ENCODE measurements at regions not wholly inside any gene's neighbourhood (a gene's known extent, or its start where the extent isn't known, plus 50 kb on each side); places are given as distances from the start of the nearest gene placed in this dataset.
"Not testable (repeated sequence)": the region's sequence is repeated elsewhere in the genome, so short reads cannot be mapped to it uniquely, and the experiment has no call there.

GRCh38 chr2:393711-394696 lies 106.1 kb upstream of the ALKAL2 start:
- Histone ChIP-seq H2AFZ (ENCODE audit: low read length, unreplicated experiment) (no peak overlapping the region), H3K27ac (ENCODE audit: low read depth, low read length) (no peak overlapping the region), H3K79me2 (ENCODE audit: control insufficient read depth, insufficient read depth, low read length, unreplicated experiment) (no peaks in the 10 kb centered on the region), H3K27me3 (ENCODE audit: insufficient read depth, low read length) (no peaks in the 10 kb centered on the region), H3K36me3 (ENCODE audit: insufficient read depth, low read length) (no peaks in the 10 kb centered on the region), H3K4me3 (ENCODE audit: low read depth, low read length) (no peak overlapping the region), H3K4me1 (ENCODE audit: control insufficient read depth, insufficient read depth, low read length, unreplicated experiment) (no peaks in the 10 kb centered on the region)

- Histone ChIP-seq H3K4me3 (ENCODE audit: low read depth, low read length) (no peak overlapping the region), H3K4me1 (ENCODE audit: control insufficient read depth, insufficient read depth, low read length, unreplicated experiment) (no peaks in the 10 kb centered on the region), H2AFZ (ENCODE audit: low read length, unreplicated experiment) (no peak overlapping the region), H3K36me3 (ENCODE audit: insufficient read depth, low read length) (no peaks in the 10 kb centered on the region), H3K79me2 (ENCODE audit: control insufficient read depth, insufficient read depth, low read length, unreplicated experiment) (no peaks in the 10 kb centered on the region), H3K27ac (ENCODE audit: low read depth, low read length) (no peak overlapping the region), H3K27me3 (ENCODE audit: insufficient read depth, low read length) (no peaks in the 10 kb centered on the region)
Measured at GRCh38 chr2:392926-393280, 105.0 kb upstream of the ALKAL2 start.

- H3K36me3 ChIP-seq (ENCODE audit: insufficient read depth, low read length): no peaks in the 10 kb centered on the region
- H3K4me1 ChIP-seq (ENCODE audit: control insufficient read depth, insufficient read depth, low read length, unreplicated experiment): no peaks in the 10 kb centered on the region
- no peak overlapping the region for H3K4me3 ChIP-seq (ENCODE audit: low read depth, low read length)
- H3K27ac ChIP-seq (ENCODE audit: low read depth, low read length): no peak overlapping the region
- H2AFZ ChIP-seq (ENCODE audit: low read length, unreplicated experiment): no peak overlapping the region
- H3K27me3 ChIP-seq (ENCODE audit: insufficient read depth, low read length): no peaks in the 10 kb centered on the region
- no peaks in the 10 kb centered on the region for H3K79me2 ChIP-seq (ENCODE audit: control insufficient read depth, insufficient read depth, low read length, unreplicated experiment)
Measured at GRCh38 chr2:392181-392925, 104.5 kb upstream of the ALKAL2 start.

GRCh38 chr2:391696-392095 lies 103.8 kb upstream of the ALKAL2 start:
- no peak overlapping the region for H2AFZ ChIP-seq (ENCODE audit: low read length, unreplicated experiment)
- no peaks in the 10 kb centered on the region for H3K36me3 ChIP-seq (ENCODE audit: insufficient read depth, low read length)
- H3K79me2 ChIP-seq (ENCODE audit: control insufficient read depth, insufficient read depth, low read length, unreplicated experiment): no peaks in the 10 kb centered on the region
- no peaks in the 10 kb centered on the region for H3K4me1 ChIP-seq (ENCODE audit: control insufficient read depth, insufficient read depth, low read length, unreplicated experiment)
- H3K4me3 ChIP-seq (ENCODE audit: low read depth, low read length): no peak overlapping the region
- H3K27me3 ChIP-seq (ENCODE audit: insufficient read depth, low read length): no peaks in the 10 kb centered on the region
- no peak overlapping the region for H3K27ac ChIP-seq (ENCODE audit: low read depth, low read length)

GRCh38 chr2:390959-391358 lies 103.1 kb upstream of the ALKAL2 start:
- no peaks in the 10 kb centered on the region for H3K79me2 ChIP-seq (ENCODE audit: control insufficient read depth, insufficient read depth, low read length, unreplicated experiment)
- H3K27me3 ChIP-seq (ENCODE audit: insufficient read depth, low read length): no peaks in the 10 kb centered on the region
- H3K36me3 ChIP-seq (ENCODE audit: insufficient read depth, low read length): no peaks in the 10 kb centered on the region

GRCh38 chr2:389985-390384 lies 102.1 kb upstream of the ALKAL2 start:
- not testable (repeated sequence) for H3K79me2 ChIP-seq (ENCODE audit: control insufficient read depth, insufficient read depth, low read length, unreplicated experiment); H3K27me3 ChIP-seq (ENCODE audit: insufficient read depth, low read length); H3K27ac ChIP-seq (ENCODE audit: low read depth, low read length); H3K4me3 ChIP-seq (ENCODE audit: low read depth, low read length); H3K4me1 ChIP-seq (ENCODE audit: control insufficient read depth, insufficient read depth, low read length, unreplicated experiment); H3K36me3 ChIP-seq (ENCODE audit: insufficient read depth, low read length); H2AFZ ChIP-seq (ENCODE audit: low read length, unreplicated experiment)

More at GRCh38 chr2:390959-391358, 103.1 kb upstream of the ALKAL2 start:
- Histone ChIP-seq H3K27ac (ENCODE audit: low read depth, low read length) (no peak overlapping the region), H2AFZ (ENCODE audit: low read length, unreplicated experiment) (no peak overlapping the region), H3K4me1 (ENCODE audit: control insufficient read depth, insufficient read depth, low read length, unreplicated experiment) (no peaks in the 10 kb centered on the region), H3K4me3 (ENCODE audit: low read depth, low read length) (no peak overlapping the region)

- H3K4me1 ChIP-seq (ENCODE audit: control insufficient read depth, insufficient read depth, low read length, unreplicated experiment); H3K79me2 ChIP-seq (ENCODE audit: control insufficient read depth, insufficient read depth, low read length, unreplicated experiment); H3K4me3 ChIP-seq (ENCODE audit: low read depth, low read length); H3K27me3 ChIP-seq (ENCODE audit: insufficient read depth, low read length); H2AFZ ChIP-seq (ENCODE audit: low read length, unreplicated experiment); H3K36me3 ChIP-seq (ENCODE audit: insufficient read depth, low read length); H3K27ac ChIP-seq (ENCODE audit: low read depth, low read length): not testable (repeated sequence)
Measured at GRCh38 chr2:388752-389151, 100.9 kb upstream of the ALKAL2 start.

- H3K27me3 ChIP-seq (ENCODE audit: insufficient read depth, low read length): no peaks in the 10 kb centered on the region
- H3K36me3 ChIP-seq (ENCODE audit: insufficient read depth, low read length): no peaks in the 10 kb centered on the region
- H2AFZ ChIP-seq (ENCODE audit: low read length, unreplicated experiment): no peak overlapping the region
- H3K4me3 ChIP-seq (ENCODE audit: low read depth, low read length): no peak overlapping the region
- H3K79me2 ChIP-seq (ENCODE audit: control insufficient read depth, insufficient read depth, low read length, unreplicated experiment): no peaks in the 10 kb centered on the region
- no peaks in the 10 kb centered on the region for H3K4me1 ChIP-seq (ENCODE audit: control insufficient read depth, insufficient read depth, low read length, unreplicated experiment)
- no peak overlapping the region for H3K27ac ChIP-seq (ENCODE audit: low read depth, low read length)
Measured at GRCh38 chr2:387980-388421, 100.1 kb upstream of the ALKAL2 start.

GRCh38 chr2:386406-387103 lies 98.7 kb upstream of the ALKAL2 start:
- Histone ChIP-seq H3K27me3 (ENCODE audit: insufficient read depth, low read length) (no peaks in the 10 kb centered on the region), H3K4me1 (ENCODE audit: control insufficient read depth, insufficient read depth, low read length, unreplicated experiment) (no peaks in the 10 kb centered on the region), H3K4me3 (ENCODE audit: low read depth, low read length) (no peak overlapping the region), H3K36me3 (ENCODE audit: insufficient read depth, low read length) (no peaks in the 10 kb centered on the region), H2AFZ (ENCODE audit: low read length, unreplicated experiment) (no peak overlapping the region), H3K27ac (ENCODE audit: low read depth, low read length) (no peak overlapping the region), H3K79me2 (ENCODE audit: control insufficient read depth, insufficient read depth, low read length, unreplicated experiment) (no peaks in the 10 kb centered on the region)

GRCh38 chr2:385785-386184 lies 97.9 kb upstream of the ALKAL2 start:
- Histone ChIP-seq H3K27ac (ENCODE audit: low read depth, low read length) (no peak overlapping the region), H3K4me1 (ENCODE audit: control insufficient read depth, insufficient read depth, low read length, unreplicated experiment) (no peaks in the 10 kb centered on the region), H3K27me3 (ENCODE audit: insufficient read depth, low read length) (no peaks in the 10 kb centered on the region), H3K36me3 (ENCODE audit: insufficient read depth, low read length) (no peaks in the 10 kb centered on the region), H3K4me3 (ENCODE audit: low read depth, low read length) (no peak overlapping the region), H3K79me2 (ENCODE audit: control insufficient read depth, insufficient read depth, low read length, unreplicated experiment) (no peaks in the 10 kb centered on the region), H2AFZ (ENCODE audit: low read length, unreplicated experiment) (no peak overlapping the region)

Measured in ACC112 (cell line).